ENCODE measurements at regions not wholly inside any gene's neighbourhood (a gene's known extent, or its start where the extent isn't known, plus 50 kb on each side); places are given as distances from the start of the nearest gene placed in this dataset.
"Not testable (repeated sequence)": the region's sequence is repeated elsewhere in the genome, so short reads cannot be mapped to it uniquely, and the experiment has no call there.

GRCh38 chr6:101086473-101086872 is 205.3 kb upstream of the ASCC3 start:
- H3K4me1 ChIP-seq: no peaks in the 10 kb centered on the region
- no peak for TF ChIP-seq EP300 (IDR thresholded peaks at IDR 0.05)
- TF ChIP-seq, protein P1, sequence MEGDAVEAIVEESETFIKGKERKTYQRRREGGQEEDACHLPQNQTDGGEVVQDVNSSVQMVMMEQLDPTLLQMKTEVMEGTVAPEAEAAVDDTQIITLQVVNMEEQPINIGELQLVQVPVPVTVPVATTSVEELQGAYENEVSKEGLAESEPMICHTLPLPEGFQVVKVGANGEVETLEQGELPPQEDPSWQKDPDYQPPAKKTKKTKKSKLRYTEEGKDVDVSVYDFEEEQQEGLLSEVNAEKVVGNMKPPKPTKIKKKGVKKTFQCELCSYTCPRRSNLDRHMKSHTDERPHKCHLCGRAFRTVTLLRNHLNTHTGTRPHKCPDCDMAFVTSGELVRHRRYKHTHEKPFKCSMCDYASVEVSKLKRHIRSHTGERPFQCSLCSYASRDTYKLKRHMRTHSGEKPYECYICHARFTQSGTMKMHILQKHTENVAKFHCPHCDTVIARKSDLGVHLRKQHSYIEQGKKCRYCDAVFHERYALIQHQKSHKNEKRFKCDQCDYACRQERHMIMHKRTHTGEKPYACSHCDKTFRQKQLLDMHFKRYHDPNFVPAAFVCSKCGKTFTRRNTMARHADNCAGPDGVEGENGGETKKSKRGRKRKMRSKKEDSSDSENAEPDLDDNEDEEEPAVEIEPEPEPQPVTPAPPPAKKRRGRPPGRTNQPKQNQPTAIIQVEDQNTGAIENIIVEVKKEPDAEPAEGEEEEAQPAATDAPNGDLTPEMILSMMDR (IDR thresholded peaks at IDR 0.05): no peak
- no peak for TF ChIP-seq POLR2AphosphoS5 (IDR thresholded peaks at IDR 0.05)
- no peak for TF ChIP-seq POLR2A (IDR thresholded peaks at IDR 0.05)
- H3K27me3 ChIP-seq: no peaks in the 10 kb centered on the region
- no peaks in the 10 kb centered on the region for H3K36me3 ChIP-seq
- 30% methylated on average over 1 of the region's 1 CpG for WGBS, 2 donors
- intact Hi-C loops (cut with DNase I): no loop called here
- no peak overlapping the region for H3K4me3 ChIP-seq
- no peak for DNase-seq
- no peaks in the 10 kb centered on the region for H3K9me3 ChIP-seq
- H3K27ac ChIP-seq: no peak overlapping the region

DNA sequence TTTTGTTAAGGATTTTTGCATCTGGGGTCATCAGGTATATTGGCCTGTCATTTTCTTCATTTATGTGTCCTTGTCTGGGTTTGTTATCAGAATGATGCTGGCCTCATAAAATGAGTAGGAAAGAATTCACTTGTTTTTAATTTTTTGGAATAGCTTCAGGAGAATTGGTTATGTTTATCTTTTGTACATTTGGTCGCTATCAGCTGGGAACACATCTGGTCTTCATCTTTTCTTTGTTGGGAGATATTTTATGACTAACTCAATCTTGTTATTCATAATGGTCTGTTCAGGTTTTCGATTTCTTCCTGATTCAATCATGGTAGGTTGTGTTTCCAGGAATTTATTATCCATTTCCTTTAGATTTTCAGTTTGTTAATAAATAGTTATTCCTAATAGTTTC is 207.5 kb upstream of the ASCC3 start:
- TF ChIP-seq, protein P1 (IDR thresholded peaks at IDR 0.05): no peak
- TF ChIP-seq POLR2AphosphoS5 (IDR thresholded peaks at IDR 0.05): no peak
- TF ChIP-seq POLR2A (IDR thresholded peaks at IDR 0.05): no peak
- no peak for TF ChIP-seq EP300 (IDR thresholded peaks at IDR 0.05)
- Histone ChIP-seq H3K4me3 (no peak overlapping the region), H3K36me3 (no peaks in the 10 kb centered on the region), H3K27ac (no peak overlapping the region), H3K9me3 (no peaks in the 10 kb centered on the region), H3K27me3 (no peaks in the 10 kb centered on the region), H3K4me1 (no peaks in the 10 kb centered on the region)
- intact Hi-C loops (cut with DNase I): no loop called here
- 68 to 71% methylated on average over 2 of the region's 2 CpGs for WGBS, 2 donors
- no peak for DNase-seq

- TF ChIP-seq POLR2AphosphoS5 (IDR thresholded peaks at IDR 0.05) (no peak), POLR2A (IDR thresholded peaks at IDR 0.05) (no peak)
- 46 to 93% methylated on average over 1 of the region's 1 CpG for WGBS, 2 donors
- DNase-seq: no peak
- Histone ChIP-seq H3K9me3 (no peaks in the 10 kb centered on the region), H3K4me1 (no peaks in the 10 kb centered on the region), H3K4me3 (no peak overlapping the region), H3K27ac (no peak overlapping the region), H3K36me3 (no peaks in the 10 kb centered on the region), H3K27me3 (no peaks in the 10 kb centered on the region)
- intact Hi-C loops (cut with DNase I): no loop called here
Observed at GRCh38 chr6:101089640-101090039, 208.5 kb upstream of the ASCC3 start.

DNA sequence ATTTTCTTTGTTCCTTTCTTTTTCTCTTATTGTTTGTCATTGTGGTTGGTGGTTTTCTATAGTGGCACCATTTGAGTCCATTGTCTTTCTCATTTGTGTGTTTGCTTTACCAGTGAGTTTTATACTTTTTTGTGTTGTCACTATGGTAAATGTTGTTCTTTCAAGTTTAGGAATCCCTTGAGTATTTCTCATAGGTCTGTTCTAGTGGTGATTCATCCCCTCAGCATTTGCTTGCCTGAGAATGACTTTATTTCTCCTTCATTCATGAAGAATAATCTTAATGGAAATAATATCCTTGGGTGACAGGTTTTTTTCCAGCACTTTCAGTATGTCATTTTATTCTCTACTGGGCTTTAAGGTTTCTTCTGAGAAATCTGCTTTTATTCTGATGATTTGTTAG is 209.2 kb upstream of the ASCC3 start:
- TF ChIP-seq POLR2A (IDR thresholded peaks at IDR 0.05) (no peak), POLR2AphosphoS5 (IDR thresholded peaks at IDR 0.05) (no peak), EP300 (IDR thresholded peaks at IDR 0.05) (no peak)
- TF ChIP-seq, protein P1 (IDR thresholded peaks at IDR 0.05): no peak
- no peak for DNase-seq
- Histone ChIP-seq H3K36me3 (no peaks in the 10 kb centered on the region), H3K9me3 (no peaks in the 10 kb centered on the region), H3K27me3 (no peaks in the 10 kb centered on the region), H3K4me1 (no peaks in the 10 kb centered on the region), H3K27ac (no peak overlapping the region), H3K4me3 (no peak overlapping the region)
- intact Hi-C loops (cut with DNase I): no loop called here

GRCh38 chr6:101098605-101099004 is 217.5 kb upstream of the ASCC3 start:
- H3K4me3 ChIP-seq; H3K27me3 ChIP-seq; H3K9me3 ChIP-seq; H3K27ac ChIP-seq; H3K4me1 ChIP-seq; H3K36me3 ChIP-seq; DNase-seq; intact Hi-C loops (cut with DNase I): not testable (repeated sequence)

DNA sequence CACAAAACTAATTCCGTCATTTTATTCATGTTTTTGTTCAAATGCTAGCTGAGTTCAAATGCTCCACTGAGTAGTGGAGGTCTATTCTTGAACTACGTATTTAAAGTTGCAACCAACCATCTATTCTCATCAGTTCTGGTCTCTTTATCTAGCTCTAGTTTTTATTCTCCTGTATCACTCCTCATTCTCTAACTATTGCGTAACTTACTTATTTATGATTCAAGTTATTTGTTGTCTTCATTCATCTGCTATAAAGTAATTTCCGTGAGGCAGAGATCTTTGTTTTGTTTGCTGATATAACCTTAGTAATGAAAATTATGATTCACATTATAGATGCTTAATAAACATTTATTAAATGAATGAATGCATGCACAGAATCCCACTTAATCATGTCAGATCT is 221.6 kb upstream of the ASCC3 start:
- H3K4me3 ChIP-seq: no peak overlapping the region
- H3K4me1 ChIP-seq: no peaks in the 10 kb centered on the region
- TF ChIP-seq POLR2AphosphoS5 (IDR thresholded peaks at IDR 0.05): no peak
- TF ChIP-seq, protein P1 (IDR thresholded peaks at IDR 0.05): no peak
- no peak for TF ChIP-seq POLR2A (IDR thresholded peaks at IDR 0.05)
- TF ChIP-seq EP300 (IDR thresholded peaks at IDR 0.05): no peak
- no peak for DNase-seq
- no peaks in the 10 kb centered on the region for H3K27me3 ChIP-seq
- intact Hi-C loops (cut with DNase I): no loop called here
- no peak overlapping the region for H3K27ac ChIP-seq
- H3K9me3 ChIP-seq: peaks cover 0 to 2% (median 0%) of the 10 kb centered on the region in 4 donors
- 56 to 67% methylated on average over 4 of the region's 4 CpGs for WGBS, 2 donors
- no peaks in the 10 kb centered on the region for H3K36me3 ChIP-seq
